OCI-LY1 (cell line): ENCODE measurements at regions not wholly inside any gene's neighbourhood (a gene's known extent, or its start where the extent isn't known, plus 50 kb on each side); places are given as distances from the start of the nearest gene placed in this dataset.

Experiments
- CTCF ChIP-seq: fragments of 200-600 bp; sonication (generic), shearing (Covaris generic); IDR thresholded peaks from 2 replicates; pipeline ENCODE4 v1.5.1; 2017; ENCODE audit warnings: mild to moderate bottlenecking, antibody characterized with exemption, low read length, moderate library complexity, mixed read lengths
- EZH2 ChIP-seq: fragments of 200-600 bp; sonication (generic), shearing (Covaris generic); IDR thresholded peaks from 2 replicates; pipeline ENCODE4 v1.8.0; 2017; ENCODE audit warnings: borderline replicate concordance, mixed run types, mild to moderate bottlenecking, antibody characterized with exemption, low read length, moderate library complexity, mixed read lengths

- TF ChIP-seq EZH2 (no peak), CTCF (no peak)
Observed at GRCh38 chr3:35422836-35423601, 216.3 kb upstream of the ARPP21 start.
